Stimulated activated CD8-positive, alpha-beta memory T cell treated with anti-CD3 and anti-CD28 coated beads, Interleukin-15, amount 100 ng/mL, for 1 hour (primary cell): ENCODE measurements at regions not wholly inside any gene's neighbourhood (a gene's known extent, or its start where the extent isn't known, plus 50 kb on each side); places are given as distances from the start of the nearest gene placed in this dataset.

ENCODE experiments used
- DNase-seq: peaks from one replicate; pipeline ENCODE4 v3.0.0-alpha.2; 2020; ENCODE audit warnings: low read depth

GRCh38 chr10:78299851-78300468, 266.3 kb downstream of the RPS24 start:
- no peak for DNase-seq

- DNase-seq: no peak
Observed at GRCh38 chr10:78300526-78300925, 266.9 kb downstream of the RPS24 start.

DNA sequence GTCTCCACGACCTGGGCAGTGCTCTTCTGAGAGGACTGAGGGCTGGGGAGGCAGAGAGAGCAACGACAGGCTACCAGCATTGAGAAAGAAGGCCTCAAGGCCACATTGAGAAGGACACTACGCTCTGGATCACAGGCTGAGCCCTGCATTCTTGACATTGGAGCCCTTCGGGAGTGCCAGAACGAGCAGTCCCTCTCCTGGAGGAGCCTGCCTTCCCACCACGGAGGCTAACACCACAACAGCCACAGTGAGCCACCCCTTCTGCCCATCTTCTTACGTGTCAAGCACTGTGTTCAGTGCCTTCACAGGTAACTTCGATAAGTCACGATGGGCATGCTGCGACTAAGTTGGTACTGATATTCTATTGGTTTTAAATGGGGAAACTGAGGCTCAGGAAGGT, 267.8 kb downstream of the RPS24 start:
- no peak for DNase-seq

GRCh38 chr10:78301891-78302738, 268.5 kb downstream of the RPS24 start:
- no peak for DNase-seq

DNA sequence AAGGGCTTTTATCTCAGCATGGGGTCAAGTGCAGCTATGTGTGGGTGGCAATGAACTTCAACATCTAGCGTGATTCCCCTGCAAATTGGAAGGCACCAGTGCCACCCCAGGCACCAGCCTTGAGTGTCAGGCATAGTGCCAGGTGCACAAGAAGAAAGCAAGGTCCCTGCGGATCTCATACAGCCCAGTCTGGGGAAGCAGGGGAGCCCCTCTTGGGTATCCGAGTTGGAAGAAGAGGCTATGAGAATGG, 269.0 kb downstream of the RPS24 start:
- peak; percentile 11 for DNase-seq

GRCh38 chr10:78302989-78303854, 269.6 kb downstream of the RPS24 start:
- peak; percentile 89 for DNase-seq

DNA sequence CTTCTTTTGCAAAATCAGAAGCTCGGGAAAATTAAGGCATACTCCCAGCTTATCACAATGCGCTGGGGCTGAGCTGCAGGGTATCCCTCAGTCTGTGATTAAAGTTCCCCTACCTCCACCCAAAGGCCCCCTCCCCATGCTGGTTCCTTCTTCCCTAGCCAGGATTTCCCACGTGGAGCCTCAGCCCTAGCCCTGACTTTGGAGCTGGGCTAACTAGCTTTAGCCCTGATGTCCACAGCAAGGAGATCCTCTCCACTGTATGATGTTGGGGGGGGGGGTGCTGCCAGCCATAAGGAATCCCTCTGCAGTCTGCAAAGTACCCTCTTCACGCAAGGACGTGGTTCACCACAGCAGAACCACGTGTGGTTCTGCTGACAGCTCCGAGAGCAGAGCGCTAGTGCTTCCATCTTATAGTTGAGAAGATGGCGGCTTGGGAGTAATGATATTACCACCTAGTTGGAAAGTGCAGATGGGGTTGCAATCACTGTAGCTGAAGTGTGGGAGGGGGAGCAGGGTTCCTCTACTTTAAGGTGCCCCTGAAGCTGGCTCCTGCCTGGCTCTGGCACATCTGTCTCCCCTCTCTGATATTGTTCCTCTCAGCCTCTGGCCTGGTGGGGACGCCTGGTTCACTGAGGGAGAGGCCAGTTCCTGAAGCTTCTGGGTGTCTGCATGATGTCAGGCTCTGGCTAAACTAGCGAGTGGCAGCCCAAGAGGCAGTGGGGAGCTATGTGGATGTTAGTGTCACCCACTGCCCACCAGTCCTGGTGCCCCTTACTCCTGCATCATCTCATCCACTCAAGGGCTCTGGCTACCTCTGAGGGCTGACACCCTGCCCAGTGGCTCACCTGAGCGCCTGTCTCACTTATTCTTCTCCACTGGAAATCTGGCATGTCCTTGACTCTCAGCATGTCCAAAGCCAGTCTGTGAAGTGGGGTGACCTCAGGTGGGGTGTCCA, 270.7 kb downstream of the RPS24 start:
- no peak for DNase-seq

GRCh38 chr10:78305311-78305710, 271.6 kb downstream of the RPS24 start:
- DNase-seq: no peak

- DNase-seq: no peak
Observed at GRCh38 chr10:78306358-78306757, 272.7 kb downstream of the RPS24 start.

DNA sequence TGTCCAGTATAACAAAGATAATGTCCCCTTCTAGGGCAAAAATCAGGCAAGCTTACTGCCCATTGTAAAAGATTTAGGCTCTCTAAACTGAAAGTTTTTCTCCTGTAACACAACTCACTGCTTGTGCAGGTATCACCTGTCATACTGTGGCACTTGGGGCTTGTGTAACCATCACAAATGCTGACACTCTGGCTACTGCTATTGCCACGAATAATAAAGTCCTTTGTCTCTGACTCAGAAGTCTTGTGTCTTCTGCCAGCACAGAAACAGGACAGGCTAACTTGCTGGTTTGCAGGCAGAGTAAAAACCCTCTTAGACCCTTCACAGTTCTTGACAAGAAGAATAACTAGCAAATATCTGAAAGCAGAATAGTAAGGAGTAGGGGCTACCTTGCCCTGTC, 273.9 kb downstream of the RPS24 start:
- DNase-seq: no peak

DNA sequence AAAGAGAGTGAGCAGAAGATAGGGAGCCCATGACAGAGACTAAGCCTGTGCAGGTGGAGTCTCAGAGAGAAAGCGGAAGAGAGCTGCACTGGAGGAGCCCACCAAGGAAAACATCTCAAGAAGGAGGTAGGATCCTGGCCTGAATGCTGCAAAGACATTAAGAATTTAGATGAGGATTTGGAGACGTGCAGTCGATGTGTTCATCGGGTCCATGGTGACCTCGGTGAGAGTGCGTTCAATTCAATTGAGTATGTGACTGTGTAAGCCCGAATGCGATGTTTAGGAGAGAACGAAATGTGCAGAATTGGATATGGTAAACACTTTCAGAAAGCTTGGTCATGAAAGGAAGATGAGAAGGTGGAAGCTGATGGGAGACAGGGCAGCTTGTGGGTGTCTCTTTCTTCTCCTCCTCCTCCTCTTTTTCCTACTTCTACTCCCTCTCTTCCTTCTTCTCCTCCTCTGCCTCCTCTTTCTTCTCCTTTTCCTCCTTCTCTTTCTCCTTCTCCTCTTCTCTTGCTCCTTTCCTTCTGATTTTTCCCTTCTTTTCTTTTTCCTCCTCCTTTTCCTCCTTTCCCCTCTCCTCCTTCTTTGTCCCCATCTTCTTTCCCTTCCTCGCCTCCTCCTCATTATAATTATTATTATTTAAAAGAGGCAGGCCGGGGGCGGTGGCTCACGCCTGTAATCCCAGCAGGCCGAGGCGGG, 276.0 kb downstream of the RPS24 start:
- no peak for DNase-seq

DNA sequence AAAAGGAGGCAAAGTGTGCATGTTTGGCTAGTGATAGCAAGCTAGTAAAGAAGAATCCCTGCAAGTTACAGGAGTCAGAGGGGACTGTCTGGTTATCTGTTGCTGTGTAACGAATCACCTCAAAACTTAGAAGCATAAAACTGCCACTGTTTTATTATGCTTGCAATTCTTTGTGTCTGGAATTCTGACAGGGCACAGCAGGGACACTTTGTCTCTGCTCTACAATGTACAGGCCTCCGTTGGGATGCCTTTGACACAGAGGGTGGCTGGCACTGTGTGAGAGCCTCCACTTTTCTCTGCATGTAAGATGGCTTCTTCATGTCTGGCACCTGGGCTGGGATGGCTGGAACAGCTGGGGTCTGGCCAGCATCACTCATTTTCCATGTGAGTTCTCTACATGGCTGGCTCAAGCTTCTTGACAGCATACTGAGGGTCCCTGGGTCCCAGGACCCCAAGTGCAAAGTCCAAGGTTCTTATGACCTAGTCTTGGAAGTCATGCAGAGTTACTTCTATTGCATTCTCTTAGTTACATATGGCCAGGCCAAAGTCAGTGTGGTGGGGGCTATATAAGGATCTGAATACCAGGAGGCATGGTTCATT, 276.9 kb downstream of the RPS24 start:
- DNase-seq: no peak

DNA sequence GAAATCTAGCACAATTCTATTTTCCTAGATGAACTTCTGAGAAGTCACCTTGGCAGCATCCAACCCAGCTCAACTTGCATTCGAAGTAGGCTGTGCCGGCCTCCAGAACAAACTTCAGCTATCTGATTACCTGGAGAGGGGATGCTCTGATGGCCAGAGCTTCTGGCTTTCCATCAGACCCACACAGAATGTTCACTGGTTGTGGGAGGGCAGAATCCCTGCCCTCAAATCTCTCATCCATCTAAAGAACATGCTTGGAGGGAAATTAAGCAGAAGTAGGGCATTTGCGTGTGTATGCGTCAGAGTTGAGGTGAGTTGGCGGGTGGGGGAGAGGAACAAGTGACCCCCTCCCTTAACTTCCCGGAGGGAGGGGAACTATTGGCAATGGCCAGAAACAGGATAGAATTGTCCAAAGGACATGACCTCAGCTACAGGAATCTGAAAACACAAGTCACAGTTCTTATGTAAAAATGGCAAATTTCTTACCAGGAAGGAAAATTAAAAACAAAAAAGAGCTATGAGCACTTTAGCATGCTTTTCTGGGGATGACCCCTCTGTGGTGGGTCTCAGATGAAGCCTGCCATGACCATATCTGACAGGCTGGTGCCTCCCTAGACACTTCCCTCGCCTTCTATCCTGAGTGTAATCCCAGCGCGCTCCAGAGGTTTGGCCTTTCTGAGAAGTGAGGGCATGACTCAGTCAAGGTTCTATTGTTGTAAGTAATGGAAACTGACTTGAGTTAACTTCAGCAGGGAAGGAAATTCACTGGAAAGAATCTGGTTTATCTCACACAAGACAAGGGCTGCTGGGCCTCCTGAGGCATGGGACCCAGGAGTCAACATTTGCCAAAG, 278.8 kb downstream of the RPS24 start:
- no peak for DNase-seq

DNA sequence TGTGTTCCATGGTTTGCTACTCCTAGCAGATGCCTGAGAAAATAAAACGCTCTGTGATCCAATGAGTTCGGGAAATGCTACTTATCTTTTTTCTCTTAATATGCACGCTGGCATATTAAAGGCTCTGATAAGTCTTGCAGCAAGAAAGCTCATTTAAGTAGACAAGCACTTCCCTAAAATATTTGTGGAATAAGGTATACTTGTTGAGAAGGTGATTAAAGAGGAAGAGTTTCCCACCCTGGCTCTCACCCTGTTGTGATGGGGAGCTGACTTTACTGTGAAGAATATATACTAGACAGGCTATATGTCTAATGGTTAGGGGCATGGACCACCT, 279.4 kb downstream of the RPS24 start:
- no peak for DNase-seq

GRCh38 chr10:78313636-78314035, 280.0 kb downstream of the RPS24 start:
- no peak for DNase-seq

- no peak for DNase-seq
Observed at GRCh38 chr10:78314651-78315050, 281.0 kb downstream of the RPS24 start.

DNA sequence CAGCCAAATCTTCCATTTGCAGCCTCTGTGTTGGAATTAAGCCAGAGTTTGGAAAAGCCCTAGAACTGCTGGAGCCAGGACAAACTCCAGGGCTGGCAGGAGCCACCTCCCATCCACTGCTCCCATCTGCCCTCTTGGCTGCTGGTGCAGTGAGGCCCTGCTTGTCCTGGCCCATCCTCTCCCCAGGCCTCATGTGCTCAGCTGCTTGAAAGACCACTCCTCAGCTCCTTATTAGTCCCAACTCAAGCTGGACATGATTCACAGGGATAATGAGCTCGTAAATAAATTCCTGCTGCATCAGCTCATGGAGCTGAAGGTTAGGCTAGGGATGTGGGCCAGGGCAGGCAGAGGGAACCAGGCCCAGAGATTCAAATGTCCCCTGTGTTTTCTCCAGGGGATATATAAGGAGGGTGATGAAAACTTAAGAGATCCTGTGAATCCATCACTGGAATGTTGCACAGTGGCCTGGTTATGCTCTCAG, 282.8 kb downstream of the RPS24 start:
- DNase-seq: no peak

- no peak for DNase-seq
Observed at GRCh38 chr10:78318305-78318704, 284.6 kb downstream of the RPS24 start.

DNA sequence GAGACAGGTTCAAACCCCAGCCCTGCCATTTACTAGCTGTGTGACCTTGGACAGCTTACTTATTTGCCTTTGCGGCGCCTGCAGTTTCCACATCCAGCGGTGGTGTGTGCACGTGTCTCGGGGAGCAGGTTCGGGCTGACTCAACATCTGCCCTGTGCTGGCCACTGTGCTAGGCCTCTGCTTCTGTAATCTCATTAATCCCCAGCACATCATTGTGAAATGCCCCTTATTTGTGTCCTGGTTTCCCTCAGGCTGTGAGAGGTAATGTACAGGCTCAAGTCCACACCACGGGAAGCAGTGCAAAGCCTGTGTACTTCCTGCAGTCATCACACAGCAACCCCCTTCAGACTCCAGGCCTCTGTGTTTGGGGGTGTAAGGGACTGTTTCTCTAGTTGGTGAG, 285.7 kb downstream of the RPS24 start:
- no peak for DNase-seq

DNA sequence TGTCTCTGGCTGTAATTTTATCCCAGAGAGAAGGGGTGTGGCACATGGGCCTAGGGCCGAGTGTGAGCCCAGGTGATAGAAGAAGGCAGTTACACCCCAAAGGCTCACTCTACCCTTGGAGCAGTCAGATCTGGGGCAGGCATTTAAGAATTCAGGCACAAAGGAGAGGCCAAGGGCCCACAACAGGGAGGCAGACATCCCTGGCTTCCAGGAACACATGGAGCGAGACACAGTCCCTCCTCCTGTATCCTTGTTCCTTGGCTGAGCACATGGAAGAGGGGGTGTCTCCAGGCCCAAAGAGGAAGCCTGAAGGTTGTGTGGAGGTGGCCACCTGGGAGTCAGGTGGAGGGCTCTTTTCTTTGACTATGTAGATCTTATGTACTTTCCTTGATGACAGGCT, 286.2 kb downstream of the RPS24 start:
- DNase-seq: no peak
